Natural killer cell (primary cell): ENCODE measurements at regions not wholly inside any gene's neighbourhood (a gene's known extent, or its start where the extent isn't known, plus 50 kb on each side); places are given as distances from the start of the nearest gene placed in this dataset.

ENCODE experiments used
- ATAC-seq, 3 donors: fragments of 150-1000 bp in 2 of 3; fragments of 200-7000 bp in 1 of 3; cut with Tn5 transposase; 1 replicate in 1 of 3; 2 replicates in 2 of 3; pipeline ENCODE4 v1.10.0; 2021; ENCODE audit warnings: mild to moderate bottlenecking in 2 of 3, moderate library complexity in 2 of 3
- DNase-seq, 2 donors: peaks; one replicate each; pipeline versions ENCODE4 v3.0.0 to v3.0.0-alpha.2; 2013 to 2021; ENCODE audit warnings: mixed read lengths in 1 of 2
- H3K27ac ChIP-seq: one replicate; pipeline ENCODE4 v1.5.1; 2013; ENCODE audit warnings: mild to moderate bottlenecking, low read length
- H3K27me3 ChIP-seq: one replicate; pipeline ENCODE4 v1.6.1; 2013; ENCODE audit warnings: low read length; ENCODE audit not compliant: control insufficient read depth, insufficient read depth
- H3K36me3 ChIP-seq: one replicate; pipeline ENCODE4 v1.6.1; 2013; ENCODE audit warnings: low read length; ENCODE audit not compliant: control insufficient read depth, insufficient read depth
- H3K4me1 ChIP-seq: one replicate; pipeline ENCODE4 v1.6.1; 2013; ENCODE audit warnings: low read length; ENCODE audit not compliant: control insufficient read depth, insufficient read depth
- H3K4me3 ChIP-seq: one replicate; pipeline ENCODE4 v1.5.1; 2013; ENCODE audit warnings: low read length
- H3K9me3 ChIP-seq: one replicate; pipeline ENCODE4 v1.6.1; 2013; ENCODE audit warnings: low read length; ENCODE audit not compliant: control insufficient read depth, insufficient read depth
- H3K27ac Mint-ChIP-seq, 2 donors: one replicate each; pipeline ENCODE4 v1.8.0; 2022; ENCODE audit warnings: mild to moderate bottlenecking in 2 of 2, mixed read lengths in 2 of 2, moderate library complexity in 1 of 2
- H3K27me3 Mint-ChIP-seq, 2 donors: one replicate each; pipeline ENCODE4 v1.8.0; 2022; ENCODE audit warnings: low read depth in 2 of 2, mixed read lengths in 2 of 2
- H3K36me3 Mint-ChIP-seq: one replicate; pipeline ENCODE4 v1.8.0; 2022; ENCODE audit warnings: mixed read lengths
- H3K4me1 Mint-ChIP-seq, 2 donors: one replicate each; pipeline ENCODE4 v1.8.0; 2022; ENCODE audit warnings: mixed read lengths in 2 of 2
- H3K4me3 Mint-ChIP-seq: one replicate; pipeline ENCODE4 v1.8.0; 2022; ENCODE audit warnings: mild to moderate bottlenecking, moderate library complexity, mixed read lengths
- H3K9me3 Mint-ChIP-seq, 2 donors: one replicate each; pipeline ENCODE4 v1.8.0; 2022; ENCODE audit warnings: mixed read lengths in 2 of 2
- CTCF ChIP-seq: fragments of 200-600 bp; IDR thresholded peaks from one replicate; pipeline ENCODE4 v1.8.0; 2022; ENCODE audit warnings: antibody characterized with exemption
- WGBS: methylation state at CpG from one replicate; pipeline ENCODE4 v1.1.7; 2013; ENCODE audit warnings: missing lambda C conversion rate; ENCODE audit not compliant: insufficient coverage; 5-methylcytosine and 5-hydroxymethylcytosine counted together
- intact Hi-C: fragments of 100-400 bp; cut with micrococcal nuclease; formaldehyde crosslinking; loops from one replicate; pipeline ENCODE4 v1.14.2; 2022

- H3K4me1 ChIP-seq, result no peaks in the 10 kb centered on the region
- 43% methylated on average over 2 of the region's 3 CpGs for WGBS
- intact Hi-C loops, result no loop called here
- H3K36me3 ChIP-seq, result no peaks in the 10 kb centered on the region
- H3K4me3 ChIP-seq, result no peak overlapping the region
- no peak for TF ChIP-seq CTCF
- H3K27ac ChIP-seq, result no peak overlapping the region
- Mint-ChIP-seq H3K4me1 (peaks cover 0 to 9% of the 10 kb centered on the region in 2 donors), H3K4me3 (no peak overlapping the region), H3K36me3 (no peaks in the 10 kb centered on the region), H3K27ac (no peak overlapping the region), H3K27me3 (peaks cover 4 to 22% of the 10 kb centered on the region in 2 donors), H3K9me3 (no peaks in the 10 kb centered on the region)
- H3K9me3 ChIP-seq, result no peaks in the 10 kb centered on the region
- DNase-seq (no peak), ATAC-seq (no peak)
- H3K27me3 ChIP-seq, result no peaks in the 10 kb centered on the region
These were observed 721.4 kb upstream of the NR2F2 start for GRCh38 chr15:95609096-95609495.

- no peak for DNase-seq
- Histone ChIP-seq H3K4me3 (no peak overlapping the region), H3K27me3 (no peaks in the 10 kb centered on the region), H3K9me3 (no peaks in the 10 kb centered on the region), H3K4me1 (no peaks in the 10 kb centered on the region), H3K27ac (no peak overlapping the region), H3K36me3 (no peaks in the 10 kb centered on the region)
- Mint-ChIP-seq H3K9me3 (no peaks in the 10 kb centered on the region), H3K4me3 (no peak overlapping the region), H3K4me1 (peaks cover 0 to 9% of the 10 kb centered on the region in 2 donors), H3K27me3 (peaks cover 4 to 24% of the 10 kb centered on the region in 2 donors), H3K27ac (no peak overlapping the region), H3K36me3 (no peaks in the 10 kb centered on the region)
- no peak for ATAC-seq
- no peak for TF ChIP-seq CTCF
- 97% methylated on average over 2 of the region's 2 CpGs for WGBS
- intact Hi-C loops, result no loop called here
These were observed 719.6 kb upstream of the NR2F2 start for GRCh38 chr15:95610945-95611344.

GRCh38 chr15:95615436-95615835 lies 715.1 kb upstream of the NR2F2 start:
- Mint-ChIP-seq H3K4me1 (peaks cover under 1 to 3% of the 10 kb centered on the region in 2 donors), H3K9me3 (no peaks in the 10 kb centered on the region), H3K36me3 (no peaks in the 10 kb centered on the region), H3K27ac (no peak overlapping the region), H3K4me3 (no peak overlapping the region), H3K27me3 (peaks cover 3 to 26% of the 10 kb centered on the region in 2 donors)
- H3K4me1 ChIP-seq, result no peaks in the 10 kb centered on the region
- no peaks in the 10 kb centered on the region for H3K9me3 ChIP-seq
- H3K4me3 ChIP-seq, result no peak overlapping the region
- ATAC-seq, result no peak
- H3K27me3 ChIP-seq, result no peaks in the 10 kb centered on the region
- DNase-seq, result no peak
- no peaks in the 10 kb centered on the region for H3K36me3 ChIP-seq
- 62% methylated on average over 3 of the region's 3 CpGs for WGBS
- no peak overlapping the region for H3K27ac ChIP-seq
- TF ChIP-seq CTCF, result no peak
- intact Hi-C loops, result no loop called here

- Histone ChIP-seq H3K4me3 (no peak overlapping the region), H3K4me1 (no peaks in the 10 kb centered on the region), H3K9me3 (no peaks in the 10 kb centered on the region), H3K27ac (no peak overlapping the region), H3K27me3 (no peaks in the 10 kb centered on the region), H3K36me3 (no peaks in the 10 kb centered on the region)
- intact Hi-C loops, result no loop called here
- Mint-ChIP-seq H3K27ac (no peak overlapping the region), H3K27me3 (peaks cover 3 to 26% of the 10 kb centered on the region in 2 donors), H3K4me1 (peaks cover 9 to 12% of the 10 kb centered on the region in 2 donors), H3K36me3 (no peaks in the 10 kb centered on the region), H3K4me3 (no peak overlapping the region), H3K9me3 (no peaks in the 10 kb centered on the region)
- no peak for TF ChIP-seq CTCF
- no peak for DNase-seq
- 88% methylated on average over 2 of the region's 2 CpGs for WGBS
- no peak for ATAC-seq
These were observed 714.2 kb upstream of the NR2F2 start for GRCh38 chr15:95616306-95616705.
